Caco-2 (cell line): ENCODE measurements at regions not wholly inside any gene's neighbourhood (a gene's known extent, or its start where the extent isn't known, plus 50 kb on each side); places are given as distances from the start of the nearest gene placed in this dataset.

Experiments used
- BruUV-seq: library from RNA; stranded (reverse); fragments of 400-500 nt; replicated peaks from 2 replicates; lab custom pipeline; 2021; lab: Mats Ljungman, UMichigan
- CTCF ChIA-PET: fragments of 300-600 bp; sonication (Branson Sonifier 250); formaldehyde crosslinking; loops from one replicate; lab custom pipeline; 2022; ENCODE audit warnings: antibody characterized with exemption; lab: Charles Lee
- POLR2A ChIA-PET: fragments of 300-600 bp; sonication (Branson Sonifier 250); formaldehyde crosslinking; loops from one replicate; lab custom pipeline; 2022; ENCODE audit warnings: antibody characterized with exemption; lab: Charles Lee
- DNase-seq, 2 experiments: peaks; one replicate each; pipeline versions ENCODE4 v3.0.0 to v3.0.0-alpha.2; 2020 to 2022
- H3K27me3 ChIP-seq: replicated peaks from 2 replicates; pipeline ENCODE4 v1.6.0; 2011; ENCODE audit warnings: low read length; ENCODE audit not compliant: control insufficient read depth, insufficient read depth
- H3K36me3 ChIP-seq: 2 replicates; pipeline ENCODE4 v1.5.1; 2011; ENCODE audit warnings: low read length; ENCODE audit not compliant: control insufficient read depth, insufficient read depth
- H3K4me1 ChIP-seq: fragments of 250-450 bp; sonication (Bioruptor Pico); 2 replicates; pipeline ENCODE4 v1.5.1; 2020; ENCODE audit warnings: mild to moderate bottlenecking
- H3K4me3 ChIP-seq: 2 replicates; pipeline ENCODE4 v1.5.1; 2011; ENCODE audit warnings: low read depth, mild to moderate bottlenecking, control low read depth, low read length
- H3K9me3 ChIP-seq: fragments of 250-450 bp; sonication (Bioruptor Pico); 2 replicates; pipeline ENCODE4 v1.5.1; 2020; ENCODE audit warnings: mild to moderate bottlenecking, moderate library complexity
- H3K27ac Mint-ChIP-seq: one replicate; pipeline ENCODE4 v1.8.0; 2022; ENCODE audit warnings: mixed read lengths; ENCODE audit not compliant: unreplicated experiment
- H3K27me3 Mint-ChIP-seq: one replicate; pipeline ENCODE4 v1.8.0; 2022; ENCODE audit warnings: mixed read lengths; ENCODE audit not compliant: insufficient read depth, unreplicated experiment
- H3K36me3 Mint-ChIP-seq: one replicate; pipeline ENCODE4 v1.8.0; 2022; ENCODE audit warnings: mild to moderate bottlenecking, mixed read lengths; ENCODE audit not compliant: insufficient read depth, unreplicated experiment
- H3K4me1 Mint-ChIP-seq: one replicate; pipeline ENCODE4 v1.8.0; 2022; ENCODE audit warnings: low read depth, mixed read lengths; ENCODE audit not compliant: unreplicated experiment
- H3K4me3 Mint-ChIP-seq: one replicate; pipeline ENCODE4 v1.8.0; 2022; ENCODE audit warnings: mild to moderate bottlenecking, moderate library complexity, mixed read lengths; ENCODE audit not compliant: unreplicated experiment
- H3K9me3 Mint-ChIP-seq: one replicate; pipeline ENCODE4 v1.8.0; 2022; ENCODE audit warnings: mixed read lengths; ENCODE audit not compliant: unreplicated experiment
- CTCF ChIP-seq, 2 experiments: fragments of 200-600 bp in 1 of 2; IDR thresholded peaks; 1 replicate in 1 of 2; 2 replicates in 1 of 2; pipeline versions ENCODE4 v1.5.1 to v1.8.0; 2011 to 2022; ENCODE audit warnings: antibody characterized with exemption in 1 of 2, control low read depth in 1 of 2, inconsistent platforms in 1 of 2, low read depth in 1 of 2, low read length in 1 of 2, mild to moderate bottlenecking in 1 of 2, moderate library complexity in 1 of 2; ENCODE audit not compliant: insufficient read depth in 1 of 2, severe bottlenecking in 1 of 2, unreplicated experiment in 1 of 2
- intact Hi-C: fragments of 100-400 bp; cut with micrococcal nuclease; formaldehyde crosslinking; loops from one replicate; pipeline ENCODE4 v1.10.0; 2022; ENCODE audit not compliant: unreplicated experiment

GRCh38 chr4:30518211-30518610 is 202.0 kb upstream of the PCDH7 start:
- BruUV-seq: no TSS peak

GRCh38 chr4:30525662-30526315 is 194.4 kb upstream of the PCDH7 start:
- Histone ChIP-seq H3K9me3 (0 out of 2 replicates have a peak, but pooled peaks cover 4% of the 10 kb centered on the region), H3K27me3 (no peaks in the 10 kb centered on the region), H3K4me3 (no peak overlapping the region), H3K4me1 (no peaks in the 10 kb centered on the region), H3K36me3 (no peaks in the 10 kb centered on the region)
- no peak overlapping the region for H3K27ac Mint-ChIP-seq
- POLR2A ChIA-PET: no interaction called here
- no peak overlapping the region for H3K4me3 Mint-ChIP-seq
- H3K9me3 Mint-ChIP-seq: peaks cover 15% of the 10 kb centered on the region
- peaks cover 12% of the 10 kb centered on the region for H3K4me1 Mint-ChIP-seq
- intact Hi-C loops: no loop called here
- no peaks in the 10 kb centered on the region for H3K36me3 Mint-ChIP-seq
- H3K27me3 Mint-ChIP-seq: no peaks in the 10 kb centered on the region
- BruUV-seq: no TSS peak
- CTCF ChIA-PET: no interaction called here
- DNase-seq: no peak
- TF ChIP-seq CTCF (IDR thresholded peaks at IDR 0.05; ENCODE audit: insufficient read depth in 1 of 2, low read depth in 1 of 2, low read length in 1 of 2, severe bottlenecking in 1 of 2, unreplicated experiment in 1 of 2): no peak

More at GRCh38 chr4:30518211-30518610, 202.0 kb upstream of the PCDH7 start:
- ChIA-PET POLR2A (no interaction called here), CTCF (no interaction called here)
- H3K27ac Mint-ChIP-seq: no peak overlapping the region
- DNase-seq: no peak
- H3K36me3 Mint-ChIP-seq: no peaks in the 10 kb centered on the region
- intact Hi-C loops: no loop called here
- no peaks in the 10 kb centered on the region for H3K27me3 Mint-ChIP-seq
- H3K4me3 ChIP-seq: no peak overlapping the region
- H3K36me3 ChIP-seq: no peaks in the 10 kb centered on the region
- H3K27me3 ChIP-seq: no peaks in the 10 kb centered on the region
- H3K9me3 ChIP-seq: no peaks in the 10 kb centered on the region
- no peak overlapping the region for H3K4me3 Mint-ChIP-seq
- no peak for TF ChIP-seq CTCF (IDR thresholded peaks at IDR 0.05; ENCODE audit: insufficient read depth in 1 of 2, low read depth in 1 of 2, low read length in 1 of 2, severe bottlenecking in 1 of 2, unreplicated experiment in 1 of 2)
- no peaks in the 10 kb centered on the region for H3K9me3 Mint-ChIP-seq
- H3K4me1 ChIP-seq: no peaks in the 10 kb centered on the region
- H3K4me1 Mint-ChIP-seq: no peaks in the 10 kb centered on the region

DNA sequence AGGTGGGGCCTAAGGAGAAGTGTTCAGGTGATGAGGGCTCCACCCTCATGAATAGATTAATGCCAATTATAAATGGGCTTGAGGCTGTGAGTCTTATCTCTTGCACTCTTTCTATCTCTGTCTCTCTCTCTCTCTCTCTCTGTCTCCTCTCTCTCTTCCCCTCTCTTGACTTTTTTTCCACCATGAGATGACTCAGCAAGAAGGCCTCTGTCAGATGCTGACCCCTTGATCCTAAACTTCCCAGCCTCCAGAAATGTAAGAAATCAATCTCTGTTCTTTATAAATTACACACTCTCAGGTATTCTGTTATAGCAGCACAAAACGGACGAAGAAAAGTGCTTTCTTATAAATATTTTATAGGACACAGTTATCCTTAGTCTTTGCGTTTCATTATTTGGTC is 184.9 kb upstream of the PCDH7 start:
- no peaks in the 10 kb centered on the region for H3K36me3 Mint-ChIP-seq
- no peak overlapping the region for H3K4me3 Mint-ChIP-seq
- no TSS peak for BruUV-seq
- no peaks in the 10 kb centered on the region for H3K27me3 Mint-ChIP-seq
- H3K4me1 Mint-ChIP-seq: peaks cover 14% of the 10 kb centered on the region
- POLR2A ChIA-PET: no interaction called here
- no peak for TF ChIP-seq CTCF (IDR thresholded peaks at IDR 0.05; ENCODE audit: insufficient read depth in 1 of 2, low read depth in 1 of 2, low read length in 1 of 2, severe bottlenecking in 1 of 2, unreplicated experiment in 1 of 2)
- intact Hi-C loops: no loop called here
- Histone ChIP-seq H3K9me3 (no peaks in the 10 kb centered on the region), H3K36me3 (no peaks in the 10 kb centered on the region), H3K4me1 (0 out of 2 replicates have a peak, but pooled peaks cover 7% of the 10 kb centered on the region), H3K27me3 (no peaks in the 10 kb centered on the region), H3K4me3 (no peak overlapping the region)
- H3K9me3 Mint-ChIP-seq: no peaks in the 10 kb centered on the region
- CTCF ChIA-PET: no interaction called here
- no peak overlapping the region for H3K27ac Mint-ChIP-seq
- DNase-seq: no peak
